Astrocyte of the cerebellum (primary cell): ENCODE measurements at regions not wholly inside any gene's neighbourhood (a gene's known extent, or its start where the extent isn't known, plus 50 kb on each side); places are given as distances from the start of the nearest gene placed in this dataset.

ENCODE experiments used
- DNase-seq: peaks from one replicate; pipeline ENCODE4 v3.0.0-alpha.2; 2011; ENCODE audit warnings: low read depth
- H3K4me3 ChIP-seq: 2 replicates; pipeline ENCODE4 v1.5.1; 2011; ENCODE audit warnings: mild to moderate bottlenecking, low read depth, low read length, moderate library complexity
- CTCF ChIP-seq: IDR thresholded peaks from 2 replicates; pipeline ENCODE4 v1.5.1; 2012; ENCODE audit warnings: low read length, low read depth, moderate library complexity, mild to moderate bottlenecking; ENCODE audit errors: missing control alignments
- in situ Hi-C: cut with HindIII; loops from 2 replicates; pipeline ENCODE4 v1.10.0; 2017; ENCODE audit warnings: low sequenced_read_pairs

- in situ Hi-C loops: no loop called here
- no peak for DNase-seq
- TF ChIP-seq CTCF: no peak
- H3K4me3 ChIP-seq: no peak overlapping the region
Measured at GRCh38 chr13:89897681-89898080, 1449.8 kb upstream of the MIR17HG start.

- no peak for TF ChIP-seq CTCF
Measured at GRCh38 chr13:89899302-89900103, 1448.0 kb upstream of the MIR17HG start.

GRCh38 chr13:89900104-89900765 is 1447.3 kb upstream of the MIR17HG start:
- no peak for TF ChIP-seq CTCF
- no peak overlapping the region for H3K4me3 ChIP-seq
- DNase-seq: no peak
- in situ Hi-C loops: no loop called here

More at GRCh38 chr13:89899302-89900103, 1448.0 kb upstream of the MIR17HG start:
- in situ Hi-C loops: no loop called here
- H3K4me3 ChIP-seq: no peak overlapping the region
- no peak for DNase-seq

GRCh38 chr13:89902223-89902622 is 1445.3 kb upstream of the MIR17HG start:
- H3K4me3 ChIP-seq: no peak overlapping the region
- TF ChIP-seq CTCF: no peak
- in situ Hi-C loops: no loop called here
- DNase-seq: no peak

- no peak overlapping the region for H3K4me3 ChIP-seq
- DNase-seq: no peak
- no peak for TF ChIP-seq CTCF
- in situ Hi-C loops: no loop called here
Measured at GRCh38 chr13:89903115-89903514, 1444.4 kb upstream of the MIR17HG start.

- no peak overlapping the region for H3K4me3 ChIP-seq
- no peak for DNase-seq
- no peak for TF ChIP-seq CTCF
- in situ Hi-C loops: no loop called here
Measured at GRCh38 chr13:89910166-89910565, 1437.3 kb upstream of the MIR17HG start.
